ENCODE measurements at regions not wholly inside any gene's neighbourhood (a gene's known extent, or its start where the extent isn't known, plus 50 kb on each side); places are given as distances from the start of the nearest gene placed in this dataset.
"Not testable (repeated sequence)": the region's sequence is repeated elsewhere in the genome, so short reads cannot be mapped to it uniquely, and the experiment has no call there.

DNA sequence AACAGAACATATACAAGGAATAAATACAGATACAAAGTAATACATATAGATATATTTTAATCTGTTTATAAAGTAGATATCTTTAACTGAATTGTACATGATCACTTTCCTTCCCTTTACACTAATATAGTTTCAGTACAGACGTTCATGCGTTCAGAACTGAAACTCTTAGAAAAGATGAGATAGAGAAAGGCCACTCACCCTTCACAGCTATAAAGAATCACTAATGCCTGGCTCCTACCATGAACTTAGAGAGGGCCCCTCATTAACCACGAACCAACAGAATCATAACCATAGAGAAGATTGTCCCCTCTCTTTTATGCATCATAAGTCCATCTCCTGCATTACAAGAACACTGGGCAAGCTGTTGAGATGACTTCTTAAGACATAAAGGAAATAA lies 399.0 kb downstream of the COG6 start:
- not testable (repeated sequence) for DNase-seq

GRCh38 chr13:40056898-40057619 lies 401.6 kb downstream of the COG6 start:
- no peak for DNase-seq

DNA sequence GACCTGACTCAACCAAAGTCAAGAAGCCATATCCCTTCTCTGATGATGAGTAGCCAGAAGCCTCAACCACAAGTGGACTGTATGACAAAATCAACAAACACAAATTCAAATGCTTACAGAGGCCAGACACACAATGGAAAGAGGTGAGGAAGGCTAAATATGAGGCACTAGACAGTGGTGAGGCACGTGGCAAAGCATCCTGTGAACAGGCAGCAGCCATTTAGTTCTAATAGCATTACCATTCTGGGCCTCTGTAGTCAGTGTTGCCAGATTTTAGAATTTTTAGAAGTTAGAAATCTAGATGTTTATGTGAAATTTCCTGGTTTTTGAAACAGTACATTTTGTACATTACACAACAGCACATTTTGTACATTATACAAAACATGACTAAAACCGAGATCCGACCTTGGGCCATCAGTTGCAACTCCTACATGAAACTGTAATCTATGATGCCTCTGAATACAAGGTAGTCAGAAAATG lies 403.3 kb downstream of the COG6 start:
- no peak for DNase-seq

DNA sequence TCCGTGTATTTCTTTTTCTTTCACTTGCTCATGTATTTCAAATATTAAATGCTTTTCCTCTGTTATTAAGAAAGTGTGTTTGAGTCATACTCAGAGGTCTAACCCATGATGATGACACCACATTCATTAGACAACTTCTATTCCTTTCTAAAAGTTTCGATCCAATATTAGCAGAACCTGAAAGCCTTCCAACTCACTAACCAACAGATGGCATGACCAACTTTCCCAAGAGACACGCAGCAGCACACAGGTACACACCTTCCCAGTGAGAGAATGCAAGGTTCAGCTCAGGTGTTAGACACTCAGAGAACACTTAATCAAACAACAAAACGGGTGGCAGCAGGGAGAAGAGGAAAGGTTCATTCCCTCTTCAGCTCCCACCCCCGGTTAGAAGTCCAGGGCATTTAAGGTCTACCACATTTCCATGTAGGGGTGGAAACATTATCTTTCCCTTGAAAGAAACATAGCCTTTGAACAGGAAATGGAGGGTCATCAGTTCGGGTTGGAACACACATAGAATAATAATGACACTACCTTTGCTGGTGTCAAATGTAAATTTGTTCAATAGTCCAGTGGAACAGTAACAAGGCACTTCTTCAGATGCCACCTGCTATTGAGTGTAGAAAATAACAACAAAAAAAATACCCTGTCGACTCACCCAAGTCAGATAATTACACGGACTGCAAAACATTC lies 404.2 kb downstream of the COG6 start:
- no peak for DNase-seq

DNA sequence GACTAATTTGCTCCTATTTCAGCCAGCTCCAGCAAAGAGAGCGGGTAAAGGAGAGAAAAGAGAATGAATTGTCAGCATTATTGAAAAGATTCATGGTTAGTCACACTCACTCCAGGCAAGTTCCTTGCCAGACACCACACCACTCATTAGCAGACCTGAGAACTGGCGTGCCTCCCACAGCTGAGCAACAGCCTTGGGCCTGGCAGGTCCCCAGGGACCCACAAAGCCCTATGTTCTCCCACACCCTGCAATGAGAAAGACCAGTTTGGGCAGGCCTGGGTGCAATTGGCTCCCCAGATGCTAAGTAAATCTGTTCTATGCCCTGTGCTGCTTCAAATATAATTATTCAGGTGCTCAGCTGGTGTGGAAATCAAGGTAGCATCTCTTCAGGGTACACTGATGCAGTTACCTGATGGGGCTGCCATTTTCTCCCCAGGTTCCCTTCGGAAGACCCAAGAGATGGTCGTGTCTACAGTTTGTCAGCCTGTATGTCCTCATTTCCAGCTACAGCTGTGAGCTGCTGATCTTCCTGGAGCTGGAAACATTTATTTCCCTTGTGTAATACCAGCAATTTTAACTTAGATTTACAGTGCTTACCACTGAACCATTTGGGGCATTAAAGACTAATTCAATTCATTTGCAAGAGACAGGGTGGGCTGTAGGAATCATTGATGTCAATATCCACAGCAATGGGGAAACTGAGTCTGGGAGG lies 405.0 kb downstream of the COG6 start:
- DNase-seq: no peak

GRCh38 chr13:40061466-40062450 lies 406.3 kb downstream of the COG6 start:
- no peak for DNase-seq

- DNase-seq: no peak
Observed at GRCh38 chr13:40063278-40063698, 407.8 kb downstream of the COG6 start.

DNA sequence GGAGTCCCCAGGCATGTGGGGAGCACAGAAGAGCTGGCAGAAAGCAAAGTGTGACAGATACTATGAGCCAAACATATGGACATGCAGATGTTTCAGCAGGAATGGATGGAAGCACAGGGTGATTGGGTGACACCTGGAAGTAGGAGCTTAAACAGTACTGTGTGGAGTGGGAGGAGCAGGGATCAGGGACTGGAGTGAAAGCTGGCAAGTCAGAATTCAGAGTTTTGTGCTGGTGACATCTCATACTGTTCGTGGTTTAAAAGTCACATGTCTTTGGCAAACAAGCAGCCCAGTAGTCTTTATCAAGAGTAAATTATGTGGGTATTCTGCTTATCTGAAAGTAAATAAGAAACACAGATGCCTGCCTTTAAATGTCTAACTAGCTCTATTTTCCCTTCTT lies 408.2 kb downstream of the COG6 start:
- DNase-seq: no peak

DNA sequence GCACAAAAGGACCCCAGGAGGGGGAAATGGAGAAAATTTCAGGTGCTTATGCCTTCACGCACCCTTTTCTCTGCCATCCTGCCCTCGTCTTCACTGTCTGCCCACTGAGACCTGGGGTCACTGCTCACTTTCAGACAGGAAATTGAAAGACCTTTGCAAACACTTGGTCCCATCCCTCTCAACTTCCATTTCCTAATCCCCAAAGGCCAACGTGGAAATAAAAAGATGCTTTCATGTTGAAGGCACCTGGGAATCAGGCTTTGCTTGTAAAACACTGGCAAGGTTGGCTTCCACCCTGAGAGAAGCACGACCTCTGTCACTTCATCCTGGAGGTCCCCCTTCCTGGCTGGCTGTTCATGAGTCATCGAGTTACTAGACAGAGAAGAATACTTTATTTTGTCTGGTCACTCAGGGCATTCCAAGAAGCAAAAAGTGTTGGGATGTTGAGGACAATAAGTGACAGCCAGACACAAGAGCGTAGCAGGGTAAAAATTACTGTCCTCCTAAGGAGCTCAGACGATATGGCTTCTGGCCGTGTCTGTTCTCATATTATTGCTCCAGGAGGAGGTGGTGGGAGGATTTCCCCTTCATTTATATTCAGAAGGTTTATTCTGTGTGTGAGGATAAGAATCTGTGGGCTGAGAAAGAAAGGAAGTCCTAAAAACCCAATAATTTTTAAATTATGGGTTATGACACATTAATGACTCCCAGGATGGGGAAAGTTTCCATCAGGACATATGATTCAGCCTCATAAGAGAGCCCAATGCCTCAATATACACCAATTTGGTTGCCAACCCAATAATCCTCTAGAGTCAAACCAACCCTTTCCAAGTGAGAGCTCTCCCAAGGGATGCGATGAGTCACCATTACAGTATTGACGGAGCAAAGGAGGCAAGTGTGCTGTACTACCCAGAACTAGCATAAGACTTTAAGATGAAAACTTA lies 409.0 kb downstream of the COG6 start:
- DNase-seq: no peak

- peak; percentile 58 to 66 for DNase-seq
Observed at GRCh38 chr13:40069173-40070044, 413.9 kb downstream of the COG6 start.

DNA sequence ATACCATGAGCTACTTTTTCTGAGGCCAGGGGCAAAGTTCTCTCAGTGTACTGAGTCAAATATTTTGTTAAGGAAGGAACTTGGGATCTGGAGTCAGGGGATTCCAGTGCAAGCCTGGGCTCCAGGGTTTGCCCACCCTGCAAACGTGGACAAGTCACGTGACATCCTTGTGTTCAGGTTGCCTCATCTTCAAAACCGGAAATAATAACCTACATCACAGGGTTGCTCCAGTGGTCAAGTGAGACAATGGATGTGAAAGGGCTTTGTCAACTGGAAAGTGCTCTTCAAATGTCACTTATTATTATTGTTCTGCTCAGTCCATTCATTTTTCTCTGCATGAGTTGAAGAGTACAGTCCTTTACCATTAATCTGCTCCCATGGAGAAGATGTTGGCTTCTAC lies 414.9 kb downstream of the COG6 start:
- DNase-seq: no peak

- DNase-seq: no peak
Observed at GRCh38 chr13:40072663-40073120, 417.2 kb downstream of the COG6 start.

GRCh38 chr13:40074338-40074737 lies 418.9 kb downstream of the COG6 start:
- no peak for DNase-seq

- DNase-seq: no peak
Observed at GRCh38 chr13:40075281-40075680, 419.8 kb downstream of the COG6 start.

- no peak for DNase-seq
Observed at GRCh38 chr13:40076765-40077362, 421.4 kb downstream of the COG6 start.

- DNase-seq: no peak
Observed at GRCh38 chr13:40077396-40078027, 422.1 kb downstream of the COG6 start.

GRCh38 chr13:40079721-40080120 lies 424.3 kb downstream of the COG6 start:
- DNase-seq: no peak

DNA sequence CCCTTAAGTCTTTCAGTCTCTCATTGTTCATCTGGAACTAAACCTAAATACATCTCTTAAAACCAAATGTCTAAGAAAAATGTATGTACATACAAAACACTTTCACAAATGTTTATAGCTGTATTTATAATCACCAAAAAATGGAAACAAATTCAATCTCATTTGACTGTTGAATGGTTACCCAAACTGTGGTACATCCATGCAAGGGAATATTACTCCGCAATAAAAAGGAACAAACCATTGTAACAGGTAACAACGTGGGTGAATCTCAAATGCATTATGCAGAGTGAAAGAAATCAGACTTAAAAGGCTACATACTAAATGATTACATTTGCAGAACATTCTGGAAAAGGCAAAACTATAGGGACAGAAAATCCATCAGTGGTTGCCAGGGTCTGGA lies 425.2 kb downstream of the COG6 start:
- no peak for DNase-seq

DNA sequence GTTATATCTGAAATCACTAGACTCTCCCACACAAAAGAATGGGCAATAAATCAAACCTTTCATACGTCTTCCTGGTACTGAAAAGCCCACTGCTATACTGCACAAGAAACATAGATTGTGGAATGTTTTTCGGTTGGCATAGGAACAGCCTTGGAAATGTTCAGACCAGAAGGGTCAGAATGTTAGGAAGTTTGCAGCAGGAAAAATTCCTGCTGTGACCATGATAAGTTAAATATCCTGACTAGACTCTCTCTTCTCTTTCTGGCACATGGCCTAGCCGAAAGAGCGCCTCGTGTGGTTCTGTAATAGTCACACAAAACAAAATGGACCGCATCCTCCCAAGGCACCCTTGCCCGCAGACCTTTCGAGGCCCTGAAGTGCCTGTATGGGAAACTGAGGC lies 427.2 kb downstream of the COG6 start:
- DNase-seq: no peak

All from NCI-H1930 (cell line).